ENCODE measurements at regions not wholly inside any gene's neighbourhood (a gene's known extent, or its start where the extent isn't known, plus 50 kb on each side); places are given as distances from the start of the nearest gene placed in this dataset.
"Not testable (repeated sequence)": the region's sequence is repeated elsewhere in the genome, so short reads cannot be mapped to it uniquely, and the experiment has no call there.

GRCh38 chr4:186792728-186793366, 69.2 kb upstream of the FAT1 start:
- Histone ChIP-seq H3K9me3 (replicated peaks in 1 of 3) (no peaks in the 10 kb centered on the region), H3K36me3 (replicated peaks in 1 of 2) (no peaks in the 10 kb centered on the region), H3K4me3 (no peak overlapping the region), H3K27me3 (no peaks in the 10 kb centered on the region), H3K4me1 (replicated peaks in 1 of 2) (no peaks in the 10 kb centered on the region), H3K27ac (no peak overlapping the region)
- TF ChIP-seq CTCF (IDR thresholded peaks at IDR 0.05) (no peak), POLR2A (IDR thresholded peaks at IDR 0.05) (no peak)
- intact Hi-C loops (cut with DNase I): no loop called here
- no peak for DNase-seq
- WGBS, 4 donors: 58 to 80% (median 69%) methylated on average over 2 of the region's 2 CpGs

DNA sequence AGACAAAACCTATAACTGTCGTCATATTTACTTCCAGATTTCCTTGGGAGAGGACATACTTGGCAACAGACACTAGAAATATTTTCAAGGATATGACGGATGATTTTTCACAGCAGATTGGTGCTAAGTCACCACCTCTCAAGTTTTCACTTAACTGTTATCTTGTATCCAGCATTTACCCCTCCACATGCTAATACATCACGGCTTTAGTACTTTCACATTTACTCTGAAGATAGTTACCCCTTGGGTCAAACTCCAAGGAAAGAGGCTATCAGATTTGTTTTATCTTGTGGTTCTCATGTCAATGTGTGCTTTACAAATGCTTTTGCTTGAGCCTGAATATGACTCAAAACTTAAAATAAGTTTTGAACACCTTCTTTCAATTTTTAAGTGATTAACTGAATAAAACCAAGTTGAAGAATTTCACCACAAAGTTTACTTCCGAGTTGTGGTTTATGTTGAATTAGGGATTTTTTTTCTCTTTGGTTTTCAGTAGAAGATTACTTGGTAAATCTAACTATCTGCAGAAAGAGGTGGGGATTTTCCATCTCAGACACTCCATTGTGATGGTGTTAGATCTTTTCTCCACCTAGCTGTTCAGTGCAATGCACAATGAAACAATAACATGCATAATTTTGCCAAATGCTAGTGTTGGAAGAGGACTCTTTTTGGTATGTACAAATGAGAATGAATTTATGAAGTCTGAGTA, 75.4 kb upstream of the FAT1 start:
- no peaks in the 10 kb centered on the region for H3K36me3 ChIP-seq (replicated peaks in 1 of 2)
- no peaks in the 10 kb centered on the region for H3K4me1 ChIP-seq (replicated peaks in 1 of 2)
- DNase-seq: no peak
- TF ChIP-seq POLR2A (IDR thresholded peaks at IDR 0.05): no peak
- no peak for TF ChIP-seq CTCF (IDR thresholded peaks at IDR 0.05)
- H3K27ac ChIP-seq: no peak overlapping the region
- WGBS, 4 donors: 50 to 67% (median 61%) methylated on average over 4 of the region's 4 CpGs
- no peaks in the 10 kb centered on the region for H3K9me3 ChIP-seq (replicated peaks in 1 of 3)
- no peak overlapping the region for H3K4me3 ChIP-seq
- intact Hi-C loops (cut with DNase I): no loop called here
- no peaks in the 10 kb centered on the region for H3K27me3 ChIP-seq

DNA sequence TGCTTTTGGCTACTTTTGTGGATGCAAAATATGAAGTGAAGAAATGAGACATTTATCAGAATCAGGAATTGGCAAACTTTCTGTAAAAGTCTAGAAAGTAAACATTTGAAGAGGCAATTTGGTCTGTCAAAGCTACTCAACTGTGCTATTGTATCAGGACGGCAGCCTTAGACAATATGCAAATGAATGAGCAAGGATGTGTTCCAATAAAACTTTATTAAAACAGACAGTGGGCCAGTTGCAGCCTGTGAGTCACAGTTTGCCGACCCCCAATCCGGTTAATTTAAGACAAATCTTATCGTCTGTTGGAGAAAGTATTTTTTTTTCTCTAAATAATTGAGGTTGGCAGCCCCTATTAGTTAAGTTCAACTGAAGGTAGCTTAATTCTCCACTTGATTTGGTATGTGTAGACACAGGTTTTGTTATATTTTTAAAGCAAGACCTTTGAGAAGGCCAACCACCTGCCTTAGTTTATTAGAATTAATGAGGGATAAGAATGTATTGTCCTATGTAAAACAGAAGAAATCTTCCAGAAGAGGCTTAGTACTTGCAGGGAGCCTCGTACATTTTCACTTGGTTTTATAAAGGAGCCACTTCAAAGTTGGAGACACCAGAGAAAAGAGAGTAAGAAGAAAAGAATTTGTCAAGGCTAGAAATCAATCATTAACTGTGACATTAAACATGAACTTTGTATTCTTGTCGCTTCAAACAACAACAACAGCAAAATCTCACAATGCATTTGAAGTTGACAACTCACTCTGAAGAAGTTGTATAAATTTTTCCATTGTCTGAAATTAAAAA, 81.6 kb upstream of the FAT1 start:
- Histone ChIP-seq H3K9me3 (replicated peaks in 1 of 3) (no peaks in the 10 kb centered on the region), H3K4me1 (replicated peaks in 1 of 2) (no peaks in the 10 kb centered on the region), H3K27ac (no peak overlapping the region), H3K4me3 (no peak overlapping the region), H3K27me3 (no peaks in the 10 kb centered on the region), H3K36me3 (replicated peaks in 1 of 2) (no peaks in the 10 kb centered on the region)
- TF ChIP-seq POLR2A (IDR thresholded peaks at IDR 0.05): no peak
- no peak for TF ChIP-seq CTCF (IDR thresholded peaks at IDR 0.05)
- intact Hi-C loops (cut with DNase I): no loop called here
- 70 to 75% (median 74%) methylated on average over 6 of the region's 6 CpGs for WGBS, 4 donors
- no peak for DNase-seq

GRCh38 chr4:186805917-186806316, 82.3 kb upstream of the FAT1 start:
- H3K36me3 ChIP-seq (replicated peaks in 1 of 2); H3K27me3 ChIP-seq; H3K4me1 ChIP-seq (replicated peaks in 1 of 2); H3K9me3 ChIP-seq (replicated peaks in 1 of 3); H3K4me3 ChIP-seq; H3K27ac ChIP-seq; DNase-seq; intact Hi-C loops (cut with DNase I): not testable (repeated sequence)
- 80 to 84% (median 81%) methylated on average over 5 of the region's 5 CpGs for WGBS, 4 donors
